SK-N-SH treated with all-trans-retinoic acid at 6 μM for 48 hours (cell line): ENCODE measurements at regions not wholly inside any gene's neighbourhood (a gene's known extent, or its start where the extent isn't known, plus 50 kb on each side); places are given as distances from the start of the nearest gene placed in this dataset.

Source experiments
- ATAC-seq: fragments of 200-7000 bp; cut with Tn5 transposase; 3 replicates; pipeline ENCODE4 v1.9.1; 2020; ENCODE audit warnings: mild to moderate bottlenecking, moderate library complexity
- ARNTL ChIP-seq: fragments of 450-650 bp; formaldehyde crosslinking; IDR thresholded peaks from 2 replicates; pipeline ENCODE4 v1.5.0; 2020; ENCODE audit warnings: low read depth, mild to moderate bottlenecking, moderate library complexity, borderline replicate concordance
- BACH2 ChIP-seq: fragments of 250-450 bp; sonication (Bioruptor Pico); IDR thresholded peaks from 2 replicates; pipeline ENCODE4 v1.9.0; 2021; ENCODE audit warnings: mild to moderate bottlenecking, borderline replicate concordance
- CSDC2 ChIP-seq: fragments of 250-450 bp; sonication (Bioruptor Pico); IDR thresholded peaks from 2 replicates; pipeline ENCODE4 v1.5.0; 2020; ENCODE audit warnings: mild to moderate bottlenecking, moderate library complexity
- ESRRG ChIP-seq: fragments of 250-450 bp; sonication (Bioruptor Pico); IDR thresholded peaks from 2 replicates; pipeline ENCODE4 v1.6.1; 2021; ENCODE audit warnings: mild to moderate bottlenecking
- GLIS3 ChIP-seq: fragments of 250-450 bp; sonication (Bioruptor Pico); IDR thresholded peaks from 2 replicates; pipeline ENCODE4 v1.5.0; 2020; ENCODE audit warnings: mild to moderate bottlenecking, moderate library complexity
- ISL1 ChIP-seq: fragments of 250-450 bp; sonication (Bioruptor Pico); IDR thresholded peaks from 2 replicates; pipeline ENCODE4 v2.1.2; 2022; ENCODE audit warnings: mild to moderate bottlenecking, moderate library complexity
- PPARA ChIP-seq: fragments of 250-450 bp; sonication (Bioruptor Pico); IDR thresholded peaks from 2 replicates; pipeline ENCODE4 v1.5.0; 2020; ENCODE audit warnings: mild to moderate bottlenecking, borderline replicate concordance
- RARB ChIP-seq: fragments of 250-450 bp; sonication (Bioruptor Pico); IDR thresholded peaks from 2 replicates; pipeline ENCODE4 v1.8.0; 2021; ENCODE audit warnings: mild to moderate bottlenecking, moderate library complexity
- SNAI2 ChIP-seq: fragments of 250-450 bp; sonication (Bioruptor Pico); IDR thresholded peaks from 2 replicates; pipeline ENCODE4 v1.5.0; 2020; ENCODE audit warnings: mild to moderate bottlenecking, moderate library complexity
- TOX ChIP-seq: fragments of 250-450 bp; sonication (Bioruptor Pico); IDR thresholded peaks from 2 replicates; pipeline ENCODE4 v1.8.0; 2021; ENCODE audit warnings: mild to moderate bottlenecking, moderate library complexity, borderline replicate concordance
- ZC3H10 ChIP-seq: fragments of 250-450 bp; sonication (Bioruptor Pico); IDR thresholded peaks from 2 replicates; pipeline ENCODE4 v1.5.1; 2021; ENCODE audit warnings: mild to moderate bottlenecking, moderate library complexity
- ZFP3 ChIP-seq: fragments of 250-450 bp; sonication (Bioruptor Pico); IDR thresholded peaks from 2 replicates; pipeline ENCODE4 v1.5.0; 2020; ENCODE audit warnings: mild to moderate bottlenecking, moderate library complexity
- ZFP30 ChIP-seq: fragments of 450-650 bp; formaldehyde crosslinking; IDR thresholded peaks from 2 replicates; pipeline ENCODE4 v1.5.0; 2022; ENCODE audit warnings: mild to moderate bottlenecking, moderate library complexity
- ZNF565 ChIP-seq: fragments of 450-650 bp; formaldehyde crosslinking; conservative IDR thresholded peaks from 2 replicates; pipeline ENCODE4 v1.5.0; 2020; ENCODE audit warnings: low read depth, mild to moderate bottlenecking, moderate library complexity
- ZNF70 ChIP-seq: fragments of 450-650 bp; formaldehyde crosslinking; IDR thresholded peaks from 2 replicates; pipeline ENCODE4 v1.5.0; 2020; ENCODE audit warnings: mild to moderate bottlenecking, moderate library complexity
- ZNF8 ChIP-seq: fragments of 450-650 bp; formaldehyde crosslinking; IDR thresholded peaks from 2 replicates; pipeline ENCODE4 v1.5.0; 2020; ENCODE audit warnings: mild to moderate bottlenecking, moderate library complexity
- TF ChIP-seq, protein P1 (sequence below): fragments of 250-450 bp; sonication (Bioruptor Pico); IDR thresholded peaks from 2 replicates; pipeline ENCODE4 v1.8.0; 2020; ENCODE audit warnings: mild to moderate bottlenecking, moderate library complexity, borderline replicate concordance
- TF ChIP-seq, protein P2 (sequence below): fragments of 250-450 bp; sonication (Bioruptor Pico); IDR thresholded peaks from 2 replicates; pipeline ENCODE4 v1.5.1; 2020; ENCODE audit warnings: low read depth, mild to moderate bottlenecking, moderate library complexity
- TF ChIP-seq, protein P3 (sequence below): fragments of 250-450 bp; sonication (Bioruptor Pico); IDR thresholded peaks from 2 replicates; pipeline ENCODE4 v1.5.0; 2020; ENCODE audit warnings: mild to moderate bottlenecking, moderate library complexity
- TF ChIP-seq, protein P4 (sequence below): fragments of 250-450 bp; sonication (Bioruptor Pico); IDR thresholded peaks from 2 replicates; pipeline ENCODE4 v1.5.1; 2021; ENCODE audit warnings: mild to moderate bottlenecking, moderate library complexity

DNA sequence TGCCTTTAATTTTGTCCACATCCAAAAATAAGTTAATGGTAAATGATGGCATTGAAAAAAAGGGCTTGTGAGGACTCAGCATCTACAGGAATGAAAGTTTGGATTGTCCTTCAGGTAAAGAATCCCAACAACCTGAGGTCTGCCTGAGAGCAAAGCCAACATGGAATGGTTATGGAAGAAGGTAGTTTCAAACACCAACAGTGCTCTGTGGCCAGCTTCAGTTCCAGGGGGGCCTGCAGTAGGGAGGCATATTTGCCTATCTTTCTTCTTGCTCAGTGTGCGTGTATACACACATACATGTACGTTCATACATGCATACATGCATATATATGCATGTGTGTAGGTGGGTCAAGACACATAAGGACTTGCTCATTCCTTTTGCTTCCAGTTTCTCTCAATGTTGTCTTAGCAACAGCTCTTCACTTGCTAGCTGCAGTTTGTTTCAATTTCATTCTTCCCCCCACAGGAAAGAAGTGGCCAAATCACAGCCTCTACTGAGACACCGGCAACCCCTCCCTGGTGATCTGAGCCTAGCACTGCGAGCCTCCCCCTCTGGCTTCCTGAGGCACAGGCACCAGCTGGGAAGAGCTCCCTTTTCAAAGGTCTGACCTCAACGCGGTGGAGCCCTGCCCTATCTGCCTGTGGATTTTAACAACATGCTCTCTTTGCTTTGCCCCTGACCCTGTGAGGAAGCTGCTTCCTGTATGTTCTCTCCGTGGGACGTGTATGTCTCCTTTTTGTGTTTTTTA, 146.2 kb downstream of the KLF13 start:
- no peak for ATAC-seq
- TF ChIP-seq ZNF8: no peak
- TF ChIP-seq, protein P1, sequence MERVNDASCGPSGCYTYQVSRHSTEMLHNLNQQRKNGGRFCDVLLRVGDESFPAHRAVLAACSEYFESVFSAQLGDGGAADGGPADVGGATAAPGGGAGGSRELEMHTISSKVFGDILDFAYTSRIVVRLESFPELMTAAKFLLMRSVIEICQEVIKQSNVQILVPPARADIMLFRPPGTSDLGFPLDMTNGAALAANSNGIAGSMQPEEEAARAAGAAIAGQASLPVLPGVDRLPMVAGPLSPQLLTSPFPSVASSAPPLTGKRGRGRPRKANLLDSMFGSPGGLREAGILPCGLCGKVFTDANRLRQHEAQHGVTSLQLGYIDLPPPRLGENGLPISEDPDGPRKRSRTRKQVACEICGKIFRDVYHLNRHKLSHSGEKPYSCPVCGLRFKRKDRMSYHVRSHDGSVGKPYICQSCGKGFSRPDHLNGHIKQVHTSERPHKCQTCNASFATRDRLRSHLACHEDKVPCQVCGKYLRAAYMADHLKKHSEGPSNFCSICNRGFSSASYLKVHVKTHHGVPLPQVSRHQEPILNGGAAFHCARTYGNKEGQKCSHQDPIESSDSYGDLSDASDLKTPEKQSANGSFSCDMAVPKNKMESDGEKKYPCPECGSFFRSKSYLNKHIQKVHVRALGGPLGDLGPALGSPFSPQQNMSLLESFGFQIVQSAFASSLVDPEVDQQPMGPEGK: no peak
- no peak for TF ChIP-seq ISL1
- no peak for TF ChIP-seq CSDC2 (CRISPR knock-in tag)
- no peak for TF ChIP-seq PPARA (CRISPR knock-in tag)
- TF ChIP-seq BACH2 (CRISPR knock-in tag): no peak
- no peak for TF ChIP-seq ZC3H10 (CRISPR knock-in tag)
- no peak for TF ChIP-seq ZFP3
- TF ChIP-seq, protein P2, sequence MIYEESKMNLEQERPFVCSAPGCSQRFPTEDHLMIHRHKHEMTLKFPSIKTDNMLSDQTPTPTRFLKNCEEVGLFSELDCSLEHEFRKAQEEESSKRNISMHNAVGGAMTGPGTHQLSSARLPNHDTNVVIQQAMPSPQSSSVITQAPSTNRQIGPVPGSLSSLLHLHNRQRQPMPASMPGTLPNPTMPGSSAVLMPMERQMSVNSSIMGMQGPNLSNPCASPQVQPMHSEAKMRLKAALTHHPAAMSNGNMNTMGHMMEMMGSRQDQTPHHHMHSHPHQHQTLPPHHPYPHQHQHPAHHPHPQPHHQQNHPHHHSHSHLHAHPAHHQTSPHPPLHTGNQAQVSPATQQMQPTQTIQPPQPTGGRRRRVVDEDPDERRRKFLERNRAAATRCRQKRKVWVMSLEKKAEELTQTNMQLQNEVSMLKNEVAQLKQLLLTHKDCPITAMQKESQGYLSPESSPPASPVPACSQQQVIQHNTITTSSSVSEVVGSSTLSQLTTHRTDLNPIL (CRISPR knock-in tag): no peak
- TF ChIP-seq, protein P3, sequence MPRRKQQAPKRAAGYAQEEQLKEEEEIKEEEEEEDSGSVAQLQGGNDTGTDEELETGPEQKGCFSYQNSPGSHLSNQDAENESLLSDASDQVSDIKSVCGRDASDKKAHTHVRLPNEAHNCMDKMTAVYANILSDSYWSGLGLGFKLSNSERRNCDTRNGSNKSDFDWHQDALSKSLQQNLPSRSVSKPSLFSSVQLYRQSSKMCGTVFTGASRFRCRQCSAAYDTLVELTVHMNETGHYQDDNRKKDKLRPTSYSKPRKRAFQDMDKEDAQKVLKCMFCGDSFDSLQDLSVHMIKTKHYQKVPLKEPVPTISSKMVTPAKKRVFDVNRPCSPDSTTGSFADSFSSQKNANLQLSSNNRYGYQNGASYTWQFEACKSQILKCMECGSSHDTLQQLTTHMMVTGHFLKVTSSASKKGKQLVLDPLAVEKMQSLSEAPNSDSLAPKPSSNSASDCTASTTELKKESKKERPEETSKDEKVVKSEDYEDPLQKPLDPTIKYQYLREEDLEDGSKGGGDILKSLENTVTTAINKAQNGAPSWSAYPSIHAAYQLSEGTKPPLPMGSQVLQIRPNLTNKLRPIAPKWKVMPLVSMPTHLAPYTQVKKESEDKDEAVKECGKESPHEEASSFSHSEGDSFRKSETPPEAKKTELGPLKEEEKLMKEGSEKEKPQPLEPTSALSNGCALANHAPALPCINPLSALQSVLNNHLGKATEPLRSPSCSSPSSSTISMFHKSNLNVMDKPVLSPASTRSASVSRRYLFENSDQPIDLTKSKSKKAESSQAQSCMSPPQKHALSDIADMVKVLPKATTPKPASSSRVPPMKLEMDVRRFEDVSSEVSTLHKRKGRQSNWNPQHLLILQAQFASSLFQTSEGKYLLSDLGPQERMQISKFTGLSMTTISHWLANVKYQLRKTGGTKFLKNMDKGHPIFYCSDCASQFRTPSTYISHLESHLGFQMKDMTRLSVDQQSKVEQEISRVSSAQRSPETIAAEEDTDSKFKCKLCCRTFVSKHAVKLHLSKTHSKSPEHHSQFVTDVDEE (CRISPR knock-in tag): no peak
- TF ChIP-seq ZNF70 (CRISPR knock-in tag): no peak
- TF ChIP-seq SNAI2 (CRISPR knock-in tag): no peak
- no peak for TF ChIP-seq ESRRG
- no peak for TF ChIP-seq TOX (CRISPR knock-in tag)
- no peak for TF ChIP-seq GLIS3 (CRISPR knock-in tag)
- TF ChIP-seq ARNTL: no peak

DNA sequence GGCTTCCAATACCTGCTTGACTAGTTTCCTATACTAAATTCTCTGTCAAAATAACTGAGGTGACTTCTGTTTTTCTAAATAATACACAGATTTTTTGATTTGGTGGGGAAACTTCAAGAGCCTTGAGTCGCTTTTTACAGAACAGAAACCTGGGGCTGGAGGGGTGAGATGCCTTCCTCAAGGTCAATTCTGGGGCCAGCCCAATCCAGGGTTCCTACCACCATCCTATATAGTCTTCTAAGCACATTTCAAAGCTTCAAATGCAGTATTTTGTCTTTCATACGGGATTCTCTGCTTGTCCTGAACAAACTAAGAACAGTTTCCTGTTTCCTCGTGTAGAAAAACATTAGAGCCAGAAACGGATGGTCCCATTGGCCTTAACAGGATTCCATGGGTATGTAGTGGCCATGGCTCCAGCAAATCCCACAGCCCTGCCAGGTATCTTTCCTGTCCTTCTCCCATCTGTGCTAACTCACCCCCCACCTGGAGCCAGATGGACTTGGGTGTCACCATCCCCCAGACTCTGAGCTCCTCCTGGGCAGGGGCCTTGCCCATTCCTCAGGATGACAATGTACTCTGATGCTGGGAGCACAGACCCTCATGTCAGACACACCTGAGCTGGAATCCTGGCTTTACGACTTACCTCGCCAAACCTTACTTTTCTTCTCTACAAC, 146.9 kb downstream of the KLF13 start:
- no peak for ATAC-seq
- TF ChIP-seq CSDC2 (CRISPR knock-in tag): no peak
- no peak for TF ChIP-seq RARB (CRISPR knock-in tag)
- TF ChIP-seq ZNF70 (CRISPR knock-in tag): no peak
- no peak for TF ChIP-seq ZNF565 (CRISPR knock-in tag)
- TF ChIP-seq, protein P4, sequence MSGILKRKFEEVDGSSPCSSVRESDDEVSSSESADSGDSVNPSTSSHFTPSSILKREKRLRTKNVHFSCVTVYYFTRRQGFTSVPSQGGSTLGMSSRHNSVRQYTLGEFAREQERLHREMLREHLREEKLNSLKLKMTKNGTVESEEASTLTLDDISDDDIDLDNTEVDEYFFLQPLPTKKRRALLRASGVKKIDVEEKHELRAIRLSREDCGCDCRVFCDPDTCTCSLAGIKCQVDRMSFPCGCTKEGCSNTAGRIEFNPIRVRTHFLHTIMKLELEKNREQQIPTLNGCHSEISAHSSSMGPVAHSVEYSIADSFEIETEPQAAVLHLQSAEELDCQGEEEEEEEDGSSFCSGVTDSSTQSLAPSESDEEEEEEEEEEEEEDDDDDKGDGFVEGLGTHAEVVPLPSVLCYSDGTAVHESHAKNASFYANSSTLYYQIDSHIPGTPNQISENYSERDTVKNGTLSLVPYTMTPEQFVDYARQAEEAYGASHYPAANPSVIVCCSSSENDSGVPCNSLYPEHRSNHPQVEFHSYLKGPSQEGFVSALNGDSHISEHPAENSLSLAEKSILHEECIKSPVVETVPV (CRISPR knock-in tag): no peak
- TF ChIP-seq ZFP3: no peak
- TF ChIP-seq ZFP30 (CRISPR knock-in tag): no peak
- TF ChIP-seq, protein P1: no peak
- TF ChIP-seq BACH2 (CRISPR knock-in tag): no peak
- TF ChIP-seq, protein P3 (CRISPR knock-in tag): no peak
- no peak for TF ChIP-seq ESRRG
- TF ChIP-seq, all 23 proteins: peak for 0
